Kidney epithelial cell (primary cell): ENCODE measurements at regions not wholly inside any gene's neighbourhood (a gene's known extent, or its start where the extent isn't known, plus 50 kb on each side); places are given as distances from the start of the nearest gene placed in this dataset.
A peak's percentile ranks its signal among the peaks of the same experiment; 100 is the strongest.
"Not testable (repeated sequence)": the region's sequence is repeated elsewhere in the genome, so short reads cannot be mapped to it uniquely, and the experiment has no call there.

ENCODE experiments used
- DNase-seq: peaks from one replicate; pipeline ENCODE4 v3.0.0-alpha.2; 2010; ENCODE audit warnings: low read depth
- H3K27me3 ChIP-seq: 2 replicates; pipeline ENCODE4 v1.6.0; 2011; ENCODE audit warnings: low read length; ENCODE audit not compliant: control insufficient read depth, insufficient read depth
- H3K36me3 ChIP-seq: 2 replicates; pipeline ENCODE4 v1.5.1; 2011; ENCODE audit warnings: low read length; ENCODE audit not compliant: control insufficient read depth, insufficient read depth
- H3K4me3 ChIP-seq: 2 replicates; pipeline ENCODE4 v1.5.1; 2011; ENCODE audit warnings: low read depth, mild to moderate bottlenecking, control low read depth, low read length
- TF ChIP-seq, protein P1 (sequence below): IDR thresholded peaks from 2 replicates; pipeline ENCODE4 v1.5.1; 2011; ENCODE audit warnings: mild to moderate bottlenecking, moderate library complexity, low read length, control low read depth, inconsistent platforms; ENCODE audit not compliant: insufficient read depth, poor library complexity, severe bottlenecking

DNA sequence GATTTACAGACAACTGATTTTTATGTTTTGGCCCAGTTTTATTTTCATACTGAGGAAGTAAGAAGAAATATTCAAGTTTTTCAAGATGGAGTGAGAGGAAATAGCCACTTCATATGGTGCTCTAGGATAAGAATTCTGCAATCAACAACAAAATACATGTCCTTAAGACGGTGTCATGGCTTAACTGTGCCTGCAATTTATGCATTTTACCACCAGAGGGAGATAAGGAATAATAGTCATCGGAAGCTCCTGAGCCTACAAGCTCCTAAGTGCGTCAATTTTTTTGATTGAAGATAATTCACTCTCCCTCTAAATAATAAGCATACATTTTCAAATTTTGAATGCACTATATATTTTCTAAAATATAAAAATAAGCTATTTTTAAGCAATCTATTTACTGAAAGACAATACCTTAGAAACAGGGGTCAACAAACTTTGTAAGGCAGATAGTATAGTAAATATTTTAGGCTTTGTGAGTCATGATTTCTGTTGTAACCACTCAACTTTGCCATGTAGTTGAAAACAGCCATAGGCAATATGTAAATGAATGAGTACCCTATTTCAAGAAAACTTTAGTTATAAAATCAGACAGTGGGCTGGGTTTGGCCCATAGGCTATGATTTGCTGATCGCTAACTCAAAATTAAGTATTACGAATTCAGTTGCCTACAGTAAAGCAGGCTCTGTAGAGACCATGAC is 230.9 kb upstream of the DTNBP1 start:
- Histone ChIP-seq H3K4me3 (no peak overlapping the region), H3K36me3 (no peaks in the 10 kb centered on the region), H3K27me3 (no peaks in the 10 kb centered on the region)
- TF ChIP-seq, protein P1, sequence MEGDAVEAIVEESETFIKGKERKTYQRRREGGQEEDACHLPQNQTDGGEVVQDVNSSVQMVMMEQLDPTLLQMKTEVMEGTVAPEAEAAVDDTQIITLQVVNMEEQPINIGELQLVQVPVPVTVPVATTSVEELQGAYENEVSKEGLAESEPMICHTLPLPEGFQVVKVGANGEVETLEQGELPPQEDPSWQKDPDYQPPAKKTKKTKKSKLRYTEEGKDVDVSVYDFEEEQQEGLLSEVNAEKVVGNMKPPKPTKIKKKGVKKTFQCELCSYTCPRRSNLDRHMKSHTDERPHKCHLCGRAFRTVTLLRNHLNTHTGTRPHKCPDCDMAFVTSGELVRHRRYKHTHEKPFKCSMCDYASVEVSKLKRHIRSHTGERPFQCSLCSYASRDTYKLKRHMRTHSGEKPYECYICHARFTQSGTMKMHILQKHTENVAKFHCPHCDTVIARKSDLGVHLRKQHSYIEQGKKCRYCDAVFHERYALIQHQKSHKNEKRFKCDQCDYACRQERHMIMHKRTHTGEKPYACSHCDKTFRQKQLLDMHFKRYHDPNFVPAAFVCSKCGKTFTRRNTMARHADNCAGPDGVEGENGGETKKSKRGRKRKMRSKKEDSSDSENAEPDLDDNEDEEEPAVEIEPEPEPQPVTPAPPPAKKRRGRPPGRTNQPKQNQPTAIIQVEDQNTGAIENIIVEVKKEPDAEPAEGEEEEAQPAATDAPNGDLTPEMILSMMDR, result peak; percentile 30
- DNase-seq, result no peak

DNA sequence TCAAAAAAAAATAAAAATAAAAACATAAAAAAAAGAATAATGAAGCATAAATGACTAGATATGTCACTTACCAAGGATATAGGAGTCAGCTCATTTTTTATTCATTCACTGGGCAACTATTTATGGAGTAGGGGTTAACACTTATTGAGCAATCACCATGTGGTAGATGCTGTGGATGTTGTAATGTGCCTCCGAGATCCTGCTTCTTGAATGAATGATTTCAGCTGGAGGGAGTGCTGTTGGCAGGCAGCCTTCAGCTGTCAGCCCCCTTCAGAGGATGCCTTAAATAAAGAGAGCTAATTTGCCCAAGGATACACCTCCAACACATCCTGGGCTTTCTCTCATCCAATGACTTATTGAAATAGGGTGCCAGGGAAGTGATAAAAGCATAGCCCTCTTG is 229.5 kb upstream of the DTNBP1 start:
- Histone ChIP-seq H3K36me3 (no peaks in the 10 kb centered on the region), H3K27me3 (no peaks in the 10 kb centered on the region), H3K4me3 (no peak overlapping the region)
- TF ChIP-seq, protein P1, result no peak
- DNase-seq, result no peak

DNA sequence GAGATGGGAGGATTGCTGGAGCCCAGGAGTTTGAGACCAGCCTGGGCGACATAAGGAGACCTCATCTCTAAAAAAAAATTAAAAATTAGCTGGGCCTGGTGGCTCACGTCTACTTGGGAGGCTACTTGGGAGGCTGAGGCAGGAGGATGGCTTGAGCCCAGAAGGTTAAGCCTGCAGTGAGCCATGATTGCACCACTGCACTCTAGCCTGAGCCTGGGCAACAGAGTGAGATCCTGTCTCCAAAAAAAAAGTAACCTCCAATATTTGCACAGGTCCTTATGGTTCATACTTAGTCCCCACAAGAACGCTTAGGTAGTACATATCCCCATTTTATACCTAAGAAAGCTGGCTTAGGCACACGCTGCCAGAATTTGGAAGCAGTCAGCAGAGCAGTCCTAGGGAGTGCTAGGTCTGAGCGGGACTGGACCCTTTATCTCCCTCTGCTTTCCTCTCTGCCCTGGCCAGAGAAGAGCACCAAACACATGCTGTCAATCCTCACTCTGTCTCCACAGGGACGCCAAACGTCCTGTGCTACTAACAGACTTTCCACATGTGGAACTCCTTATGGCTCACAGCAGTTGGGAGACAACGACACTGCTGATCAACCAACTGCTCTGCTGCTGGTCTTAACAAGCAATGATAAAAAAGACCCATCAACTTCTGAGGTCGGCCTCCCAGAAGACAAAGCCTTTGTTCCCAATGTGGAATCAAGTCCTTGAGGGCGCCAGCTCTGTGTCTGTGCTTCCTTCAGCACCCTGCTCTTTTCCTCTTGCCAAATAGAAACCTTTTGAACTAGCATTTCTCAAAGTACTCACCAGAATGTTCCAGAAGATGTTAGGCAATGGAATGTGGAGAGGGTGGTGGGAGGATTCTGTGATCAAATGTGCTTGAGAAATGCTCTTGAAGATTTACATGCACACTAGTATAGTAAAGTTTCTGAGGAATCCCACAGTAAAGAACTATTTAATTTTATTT is 226.3 kb upstream of the DTNBP1 start:
- Histone ChIP-seq H3K4me3 (no peak overlapping the region), H3K36me3 (no peaks in the 10 kb centered on the region), H3K27me3 (no peaks in the 10 kb centered on the region)
- DNase-seq, result no peak
- TF ChIP-seq, protein P1, result no peak

DNA sequence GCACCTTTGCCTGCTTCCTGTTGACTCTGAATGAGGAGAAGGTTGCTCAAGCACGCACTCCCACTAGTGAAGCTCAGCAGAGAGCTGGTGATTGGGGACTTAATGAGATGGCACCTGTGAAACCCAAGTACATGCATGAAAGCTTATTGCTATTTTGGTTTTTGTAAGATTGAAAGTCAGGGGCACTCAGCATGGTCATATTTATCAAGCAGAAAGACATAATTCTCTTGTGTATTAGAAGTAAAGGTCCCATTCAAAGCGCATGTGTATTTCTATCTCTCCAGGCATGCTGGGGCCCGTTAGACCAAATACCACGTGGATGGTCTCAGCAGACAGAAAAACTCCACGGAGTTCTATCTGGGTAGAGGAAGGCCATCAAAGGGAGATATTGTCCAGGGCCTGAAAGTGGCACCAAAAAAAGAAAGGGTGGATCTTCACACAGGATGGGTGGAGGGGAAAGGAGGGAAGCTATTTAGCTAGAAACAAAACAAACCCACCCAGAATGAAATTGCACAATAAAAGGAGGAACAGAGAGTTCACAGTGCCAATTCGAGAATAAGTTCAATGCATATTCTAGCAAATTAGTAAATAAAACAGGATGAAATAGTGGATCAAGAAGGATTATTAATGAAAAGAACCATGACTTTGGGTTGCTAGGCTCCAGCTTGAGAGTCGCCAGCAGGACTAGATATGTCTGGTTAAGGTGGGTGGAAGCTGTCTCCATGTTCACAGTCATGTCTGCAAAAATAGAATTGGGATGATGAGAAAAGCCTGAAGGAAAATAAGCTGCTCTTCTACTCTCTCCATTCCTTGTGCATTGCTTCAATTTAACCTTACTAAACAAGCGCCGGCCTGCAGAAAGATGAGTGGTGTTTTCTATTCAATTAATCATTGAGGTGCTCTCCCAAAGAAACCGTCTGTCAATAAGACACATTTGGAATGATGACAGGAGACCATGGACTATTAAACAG is 224.9 kb upstream of the DTNBP1 start:
- Histone ChIP-seq H3K4me3 (no peak overlapping the region), H3K36me3 (no peaks in the 10 kb centered on the region), H3K27me3 (no peaks in the 10 kb centered on the region)
- no peak for DNase-seq
- TF ChIP-seq, protein P1, result no peak

DNA sequence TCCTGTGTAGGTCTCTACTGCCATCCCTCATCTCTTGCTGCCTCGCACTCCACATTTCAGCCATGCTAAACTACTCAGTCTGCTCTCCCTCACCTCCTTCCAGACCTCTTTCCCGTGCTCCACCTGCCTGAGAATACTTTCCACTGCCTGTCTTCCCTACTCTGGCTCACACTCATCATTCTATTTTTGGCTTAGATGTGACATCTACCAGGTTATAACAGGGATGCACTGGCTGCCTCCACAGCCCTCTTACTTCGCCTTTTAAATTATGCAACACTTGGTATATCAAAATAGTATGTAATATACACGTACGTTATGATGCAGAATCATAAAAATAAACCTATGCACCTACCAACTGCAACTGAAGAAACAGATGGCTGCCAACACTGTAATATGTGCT is 222.8 kb upstream of the DTNBP1 start:
- DNase-seq, result no peak
- Histone ChIP-seq H3K27me3 (no peaks in the 10 kb centered on the region), H3K4me3 (no peak overlapping the region), H3K36me3 (no peaks in the 10 kb centered on the region)
- TF ChIP-seq, protein P1, result no peak

DNA sequence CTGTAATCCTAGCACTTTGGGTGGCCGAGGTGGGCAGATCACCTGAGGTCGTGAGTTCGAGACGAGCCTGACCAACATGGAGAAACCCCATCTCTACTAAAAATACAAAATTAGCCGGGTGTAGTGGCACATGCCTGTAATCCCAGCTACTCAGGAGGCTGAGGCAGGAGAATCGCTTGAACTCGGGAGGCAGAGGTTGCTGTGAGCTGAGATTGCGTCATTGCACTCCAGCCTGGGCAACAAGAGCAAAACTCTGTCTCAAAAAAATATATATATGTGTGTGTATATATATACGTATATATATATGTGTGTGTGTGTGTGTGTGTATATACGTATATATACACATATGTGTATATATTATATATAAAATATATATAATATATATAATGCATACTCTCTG is 220.8 kb upstream of the DTNBP1 start:
- H3K4me3 ChIP-seq, H3K36me3 ChIP-seq, H3K27me3 ChIP-seq, DNase-seq: not testable (repeated sequence)
